ENCODE measurements at regions not wholly inside any gene's neighbourhood (a gene's known extent, or its start where the extent isn't known, plus 50 kb on each side); places are given as distances from the start of the nearest gene placed in this dataset.

GRCh38 chr2:41101281-41101680 is 649.4 kb upstream of the SLC8A1 start:
- TF ChIP-seq CTCF (conservative IDR thresholded peaks at IDR 0.05) (no peak), EZH2 (IDR thresholded peaks at IDR 0.05; ENCODE audit: low read depth) (no peak)

Measured in PC-9 (cell line).